H1 (cell line): ENCODE measurements at regions not wholly inside any gene's neighbourhood (a gene's known extent, or its start where the extent isn't known, plus 50 kb on each side); places are given as distances from the start of the nearest gene placed in this dataset.

Experiments
- BACH1 ChIP-seq: IDR thresholded peaks from 2 replicates; pipeline ENCODE4 v1.6.1; 2012; ENCODE audit warnings: low read length, improper control_type of control experiment
- EP300 ChIP-seq, 2 experiments: IDR thresholded peaks; 1 replicate in 1 of 2; 2 replicates in 1 of 2; pipeline ENCODE4 v1.6.1; 2011 to 2012; ENCODE audit warnings: low read depth in 2 of 2, low read length in 2 of 2, mild to moderate bottlenecking in 2 of 2, borderline replicate concordance in 1 of 2, inconsistent platforms in 1 of 2, moderate library complexity in 1 of 2
- FOSL1 ChIP-seq: IDR thresholded peaks from 2 replicates; pipeline ENCODE4 v1.6.1; 2011; ENCODE audit warnings: mild to moderate bottlenecking, low read depth, low read length, moderate library complexity; ENCODE audit not compliant: insufficient read depth
- GABPA ChIP-seq: IDR thresholded peaks from 2 replicates; pipeline ENCODE4 v1.6.1; 2011; ENCODE audit warnings: mild to moderate bottlenecking, low read length, moderate library complexity, borderline replicate concordance; ENCODE audit not compliant: insufficient read depth
- HDAC2 ChIP-seq, 2 experiments: fragments of 300-600 bp in 1 of 2; sonication (generic) in 1 of 2; IDR thresholded peaks; 2 replicates each; pipeline ENCODE4 v1.6.1; 2011 to 2012; ENCODE audit warnings: low read depth in 2 of 2, low read length in 2 of 2, mild to moderate bottlenecking in 2 of 2, moderate library complexity in 2 of 2, borderline replicate concordance in 1 of 2, inconsistent platforms in 1 of 2
- KDM1A ChIP-seq: fragments of 200-600, 300-600 bp; sonication (generic); IDR thresholded peaks from 2 replicates; pipeline ENCODE4 v1.7.1; 2016; ENCODE audit warnings: mild to moderate bottlenecking, low read length, borderline replicate concordance
- MAFK ChIP-seq: IDR thresholded peaks from 2 replicates; pipeline ENCODE4 v1.6.1; 2012; ENCODE audit warnings: low read depth, mild to moderate bottlenecking, improper control_type of control experiment, low read length
- SIX5 ChIP-seq: IDR thresholded peaks from 2 replicates; pipeline ENCODE4 v1.6.1; 2011; ENCODE audit warnings: mild to moderate bottlenecking, low read depth, low read length
- SRF ChIP-seq: IDR thresholded peaks from 2 replicates; pipeline ENCODE4 v1.6.1; 2011; ENCODE audit warnings: mild to moderate bottlenecking, low read depth, low read length, moderate library complexity
- TCF12 ChIP-seq: IDR thresholded peaks from 2 replicates; pipeline ENCODE4 v1.6.1; 2011; ENCODE audit warnings: low read depth, mild to moderate bottlenecking, low read length
- TEAD4 ChIP-seq: IDR thresholded peaks from 2 replicates; pipeline ENCODE4 v1.6.1; 2012; ENCODE audit warnings: low read depth, low read length, inconsistent platforms, mixed read lengths
- TF ChIP-seq, protein P1 (sequence below): fragments of 300-600 bp; sonication (generic); IDR thresholded peaks from 2 replicates; pipeline ENCODE4 v1.7.1; 2012; ENCODE audit warnings: low read length, moderate library complexity, mild to moderate bottlenecking, inconsistent platforms; ENCODE audit not compliant: insufficient replicate concordance

DNA sequence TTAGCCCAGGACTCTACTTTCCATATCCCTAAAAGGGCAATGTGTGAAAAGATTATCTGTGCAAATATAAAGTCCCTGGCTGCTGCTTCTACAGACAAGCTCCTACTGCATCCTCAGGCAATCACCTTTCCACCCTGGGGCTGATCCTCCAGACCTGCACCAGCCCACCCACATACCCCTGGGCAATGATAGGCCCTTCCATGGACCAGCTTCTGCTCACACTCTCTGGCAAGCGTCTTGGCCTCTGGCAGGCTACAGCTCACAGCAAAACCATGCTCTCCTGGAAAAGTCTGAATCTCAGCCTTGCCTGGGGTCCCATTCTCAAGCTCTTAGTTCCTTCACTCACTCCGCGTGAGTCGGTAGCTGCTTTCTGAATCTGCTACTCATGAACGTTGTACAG is 69.5 kb downstream of the IGLL5 start (continued):
- TF ChIP-seq, protein P1, sequence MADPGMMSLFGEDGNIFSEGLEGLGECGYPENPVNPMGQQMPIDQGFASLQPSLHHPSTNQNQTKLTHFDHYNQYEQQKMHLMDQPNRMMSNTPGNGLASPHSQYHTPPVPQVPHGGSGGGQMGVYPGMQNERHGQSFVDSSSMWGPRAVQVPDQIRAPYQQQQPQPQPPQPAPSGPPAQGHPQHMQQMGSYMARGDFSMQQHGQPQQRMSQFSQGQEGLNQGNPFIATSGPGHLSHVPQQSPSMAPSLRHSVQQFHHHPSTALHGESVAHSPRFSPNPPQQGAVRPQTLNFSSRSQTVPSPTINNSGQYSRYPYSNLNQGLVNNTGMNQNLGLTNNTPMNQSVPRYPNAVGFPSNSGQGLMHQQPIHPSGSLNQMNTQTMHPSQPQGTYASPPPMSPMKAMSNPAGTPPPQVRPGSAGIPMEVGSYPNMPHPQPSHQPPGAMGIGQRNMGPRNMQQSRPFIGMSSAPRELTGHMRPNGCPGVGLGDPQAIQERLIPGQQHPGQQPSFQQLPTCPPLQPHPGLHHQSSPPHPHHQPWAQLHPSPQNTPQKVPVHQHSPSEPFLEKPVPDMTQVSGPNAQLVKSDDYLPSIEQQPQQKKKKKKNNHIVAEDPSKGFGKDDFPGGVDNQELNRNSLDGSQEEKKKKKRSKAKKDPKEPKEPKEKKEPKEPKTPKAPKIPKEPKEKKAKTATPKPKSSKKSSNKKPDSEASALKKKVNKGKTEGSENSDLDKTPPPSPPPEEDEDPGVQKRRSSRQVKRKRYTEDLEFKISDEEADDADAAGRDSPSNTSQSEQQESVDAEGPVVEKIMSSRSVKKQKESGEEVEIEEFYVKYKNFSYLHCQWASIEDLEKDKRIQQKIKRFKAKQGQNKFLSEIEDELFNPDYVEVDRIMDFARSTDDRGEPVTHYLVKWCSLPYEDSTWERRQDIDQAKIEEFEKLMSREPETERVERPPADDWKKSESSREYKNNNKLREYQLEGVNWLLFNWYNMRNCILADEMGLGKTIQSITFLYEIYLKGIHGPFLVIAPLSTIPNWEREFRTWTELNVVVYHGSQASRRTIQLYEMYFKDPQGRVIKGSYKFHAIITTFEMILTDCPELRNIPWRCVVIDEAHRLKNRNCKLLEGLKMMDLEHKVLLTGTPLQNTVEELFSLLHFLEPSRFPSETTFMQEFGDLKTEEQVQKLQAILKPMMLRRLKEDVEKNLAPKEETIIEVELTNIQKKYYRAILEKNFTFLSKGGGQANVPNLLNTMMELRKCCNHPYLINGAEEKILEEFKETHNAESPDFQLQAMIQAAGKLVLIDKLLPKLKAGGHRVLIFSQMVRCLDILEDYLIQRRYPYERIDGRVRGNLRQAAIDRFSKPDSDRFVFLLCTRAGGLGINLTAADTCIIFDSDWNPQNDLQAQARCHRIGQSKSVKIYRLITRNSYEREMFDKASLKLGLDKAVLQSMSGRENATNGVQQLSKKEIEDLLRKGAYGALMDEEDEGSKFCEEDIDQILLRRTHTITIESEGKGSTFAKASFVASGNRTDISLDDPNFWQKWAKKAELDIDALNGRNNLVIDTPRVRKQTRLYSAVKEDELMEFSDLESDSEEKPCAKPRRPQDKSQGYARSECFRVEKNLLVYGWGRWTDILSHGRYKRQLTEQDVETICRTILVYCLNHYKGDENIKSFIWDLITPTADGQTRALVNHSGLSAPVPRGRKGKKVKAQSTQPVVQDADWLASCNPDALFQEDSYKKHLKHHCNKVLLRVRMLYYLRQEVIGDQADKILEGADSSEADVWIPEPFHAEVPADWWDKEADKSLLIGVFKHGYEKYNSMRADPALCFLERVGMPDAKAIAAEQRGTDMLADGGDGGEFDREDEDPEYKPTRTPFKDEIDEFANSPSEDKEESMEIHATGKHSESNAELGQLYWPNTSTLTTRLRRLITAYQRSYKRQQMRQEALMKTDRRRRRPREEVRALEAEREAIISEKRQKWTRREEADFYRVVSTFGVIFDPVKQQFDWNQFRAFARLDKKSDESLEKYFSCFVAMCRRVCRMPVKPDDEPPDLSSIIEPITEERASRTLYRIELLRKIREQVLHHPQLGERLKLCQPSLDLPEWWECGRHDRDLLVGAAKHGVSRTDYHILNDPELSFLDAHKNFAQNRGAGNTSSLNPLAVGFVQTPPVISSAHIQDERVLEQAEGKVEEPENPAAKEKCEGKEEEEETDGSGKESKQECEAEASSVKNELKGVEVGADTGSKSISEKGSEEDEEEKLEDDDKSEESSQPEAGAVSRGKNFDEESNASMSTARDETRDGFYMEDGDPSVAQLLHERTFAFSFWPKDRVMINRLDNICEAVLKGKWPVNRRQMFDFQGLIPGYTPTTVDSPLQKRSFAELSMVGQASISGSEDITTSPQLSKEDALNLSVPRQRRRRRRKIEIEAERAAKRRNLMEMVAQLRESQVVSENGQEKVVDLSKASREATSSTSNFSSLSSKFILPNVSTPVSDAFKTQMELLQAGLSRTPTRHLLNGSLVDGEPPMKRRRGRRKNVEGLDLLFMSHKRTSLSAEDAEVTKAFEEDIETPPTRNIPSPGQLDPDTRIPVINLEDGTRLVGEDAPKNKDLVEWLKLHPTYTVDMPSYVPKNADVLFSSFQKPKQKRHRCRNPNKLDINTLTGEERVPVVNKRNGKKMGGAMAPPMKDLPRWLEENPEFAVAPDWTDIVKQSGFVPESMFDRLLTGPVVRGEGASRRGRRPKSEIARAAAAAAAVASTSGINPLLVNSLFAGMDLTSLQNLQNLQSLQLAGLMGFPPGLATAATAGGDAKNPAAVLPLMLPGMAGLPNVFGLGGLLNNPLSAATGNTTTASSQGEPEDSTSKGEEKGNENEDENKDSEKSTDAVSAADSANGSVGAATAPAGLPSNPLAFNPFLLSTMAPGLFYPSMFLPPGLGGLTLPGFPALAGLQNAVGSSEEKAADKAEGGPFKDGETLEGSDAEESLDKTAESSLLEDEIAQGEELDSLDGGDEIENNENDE = no peak
- no peak for TF ChIP-seq HDAC2 (IDR thresholded peaks at IDR 0.05; ENCODE audit: borderline replicate concordance in 1 of 2, low read depth in 2 of 2, low read length in 2 of 2)
- TF ChIP-seq EP300 (IDR thresholded peaks at IDR 0.05; ENCODE audit: borderline replicate concordance in 1 of 2, low read depth in 2 of 2, low read length in 2 of 2) = no peak
- TF ChIP-seq SIX5 = no peak
- TF ChIP-seq BACH1 = no peak
- TF ChIP-seq KDM1A = no peak
- TF ChIP-seq GABPA = no peak
- no peak for TF ChIP-seq MAFK
- TF ChIP-seq SRF = no peak
- no peak for TF ChIP-seq FOSL1
- TF ChIP-seq TCF12 = no peak
- TF ChIP-seq TEAD4 = no peak
